ENCODE measurements at regions not wholly inside any gene's neighbourhood (a gene's known extent, or its start where the extent isn't known, plus 50 kb on each side); places are given as distances from the start of the nearest gene placed in this dataset.

GRCh38 chr2:56707218-56707617, 523.4 kb downstream of the CCDC85A start:
- DNase-seq (no peak), ATAC-seq (no peak)
- intact Hi-C loops (cut with DNase I): no loop called here
- TF ChIP-seq POLR2A (IDR thresholded peaks at IDR 0.05): no peak
- TF ChIP-seq CTCF (IDR thresholded peaks at IDR 0.05): no peak
- 46% methylated on average over 3 of the region's 3 CpGs for WGBS (ENCODE audit: insufficient coverage, low coverage, low lambda C conversion rate, missing lambda C conversion rate)
- no peaks in the 10 kb centered on the region for H3K27me3 ChIP-seq
- H3K4me3 ChIP-seq: no peak overlapping the region
- H3K9me3 ChIP-seq: no peaks in the 10 kb centered on the region
- H3K27ac ChIP-seq: no peak overlapping the region
- H3K4me1 ChIP-seq: no peaks in the 10 kb centered on the region
- no peaks in the 10 kb centered on the region for H3K36me3 ChIP-seq

- no peaks in the 10 kb centered on the region for H3K4me1 ChIP-seq
- H3K4me3 ChIP-seq: no peak overlapping the region
- no peaks in the 10 kb centered on the region for H3K9me3 ChIP-seq
- H3K27ac ChIP-seq: no peak overlapping the region
- no peaks in the 10 kb centered on the region for H3K36me3 ChIP-seq
- WGBS (ENCODE audit: insufficient coverage, low coverage, low lambda C conversion rate, missing lambda C conversion rate): 48% methylated on average over 2 of the region's 2 CpGs
- intact Hi-C loops (cut with DNase I): no loop called here
- DNase-seq (no peak), ATAC-seq (no peak)
- no peaks in the 10 kb centered on the region for H3K27me3 ChIP-seq
- TF ChIP-seq POLR2A (IDR thresholded peaks at IDR 0.05) (no peak), CTCF (IDR thresholded peaks at IDR 0.05) (no peak)
Observed at GRCh38 chr2:56707650-56708049, 523.9 kb downstream of the CCDC85A start.

GRCh38 chr2:56709181-56709580, 525.4 kb downstream of the CCDC85A start:
- Histone ChIP-seq H3K9me3 (no peaks in the 10 kb centered on the region), H3K4me1 (no peaks in the 10 kb centered on the region), H3K36me3 (no peaks in the 10 kb centered on the region), H3K4me3 (no peak overlapping the region), H3K27me3 (no peaks in the 10 kb centered on the region), H3K27ac (no peak overlapping the region)
- ATAC-seq (no peak), DNase-seq (no peak)
- TF ChIP-seq POLR2A (IDR thresholded peaks at IDR 0.05) (no peak), CTCF (IDR thresholded peaks at IDR 0.05) (no peak)
- intact Hi-C loops (cut with DNase I): no loop called here
- 39% methylated on average over 3 of the region's 3 CpGs for WGBS (ENCODE audit: insufficient coverage, low coverage, low lambda C conversion rate, missing lambda C conversion rate)

GRCh38 chr2:56713161-56713676, 529.4 kb downstream of the CCDC85A start:
- intact Hi-C loops (cut with DNase I): no loop called here
- Histone ChIP-seq H3K27ac (no peak overlapping the region), H3K4me1 (no peaks in the 10 kb centered on the region), H3K9me3 (no peaks in the 10 kb centered on the region), H3K4me3 (no peak overlapping the region), H3K36me3 (no peaks in the 10 kb centered on the region), H3K27me3 (no peaks in the 10 kb centered on the region)
- ATAC-seq (no peak), DNase-seq (no peak)
- 79% methylated on average over 5 of the region's 5 CpGs for WGBS (ENCODE audit: insufficient coverage, low coverage, low lambda C conversion rate, missing lambda C conversion rate)
- TF ChIP-seq CTCF (IDR thresholded peaks at IDR 0.05) (no peak), POLR2A (IDR thresholded peaks at IDR 0.05) (no peak)

- intact Hi-C loops (cut with DNase I): no loop called here
- no peak for DNase-seq
Observed at GRCh38 chr2:56713978-56714377, 530.2 kb downstream of the CCDC85A start.

More at GRCh38 chr2:56713978-56714377, 530.2 kb downstream of the CCDC85A start:
- no peak for ATAC-seq
- H3K9me3 ChIP-seq: no peaks in the 10 kb centered on the region
- no peaks in the 10 kb centered on the region for H3K4me1 ChIP-seq
- H3K4me3 ChIP-seq: no peak overlapping the region
- no peaks in the 10 kb centered on the region for H3K36me3 ChIP-seq
- H3K27ac ChIP-seq: no peak overlapping the region
- WGBS (ENCODE audit: insufficient coverage, low coverage, low lambda C conversion rate, missing lambda C conversion rate): 78% methylated on average over 1 of the region's 1 CpG
- no peaks in the 10 kb centered on the region for H3K27me3 ChIP-seq
- TF ChIP-seq CTCF (IDR thresholded peaks at IDR 0.05) (no peak), POLR2A (IDR thresholded peaks at IDR 0.05) (no peak)
